CD14-positive monocyte (primary cell): ENCODE measurements at regions not wholly inside any gene's neighbourhood (a gene's known extent, or its start where the extent isn't known, plus 50 kb on each side); places are given as distances from the start of the nearest gene placed in this dataset.

ENCODE experiments used
- DNase-seq, 3 donors: peaks; one replicate each; pipeline ENCODE4 v3.0.0-alpha.2; 2011 to 2022
- H2AFZ ChIP-seq: 2 replicates; pipeline ENCODE4 v1.6.0; 2012; ENCODE audit warnings: mild to moderate bottlenecking, low read depth, low read length, inconsistent platforms; ENCODE audit not compliant: insufficient read depth, poor library complexity, severe bottlenecking
- H3K27ac ChIP-seq, 2 donors: 1 replicate in 1 of 2; 2 replicates in 1 of 2; pipeline ENCODE4 v1.5.1; 2012 to 2013; ENCODE audit warnings: low read length in 2 of 2, control low read depth in 1 of 2, inconsistent platforms in 1 of 2, low read depth in 1 of 2, mild to moderate bottlenecking in 1 of 2
- H3K27me3 ChIP-seq, 2 donors: one replicate each; pipeline versions ENCODE4 v1.6.0 to v1.6.1; 2011 to 2013; ENCODE audit warnings: low read length in 2 of 2; ENCODE audit not compliant: control insufficient read depth in 2 of 2, insufficient read depth in 2 of 2
- H3K36me3 ChIP-seq, 2 donors: replicated peaks in 1 of 2; 1 replicate in 1 of 2; 2 replicates in 1 of 2; pipeline versions ENCODE4 v1.5.1 to v1.6.1; 2012 to 2013; ENCODE audit warnings: low read length in 2 of 2, control low read depth in 1 of 2, inconsistent platforms in 1 of 2, mild to moderate bottlenecking in 1 of 2; ENCODE audit not compliant: insufficient read depth in 2 of 2, control insufficient read depth in 1 of 2
- H3K4me1 ChIP-seq, 2 donors: 1 replicate in 1 of 2; 2 replicates in 1 of 2; pipeline versions ENCODE4 v1.5.1 to v1.6.1; 2012 to 2013; ENCODE audit warnings: low read length in 2 of 2, control low read depth in 1 of 2, inconsistent platforms in 1 of 2, mild to moderate bottlenecking in 1 of 2, moderate library complexity in 1 of 2; ENCODE audit not compliant: insufficient read depth in 2 of 2, control insufficient read depth in 1 of 2
- H3K4me2 ChIP-seq: replicated peaks from 2 replicates; pipeline ENCODE3; 2012; ENCODE audit warnings: low read length, moderate library complexity, mild to moderate bottlenecking; ENCODE audit not compliant: poor library complexity, severe bottlenecking; ENCODE audit errors: extremely low read depth
- H3K4me3 ChIP-seq, 3 experiments: fragments of 200-600 bp in 1 of 3; sonication (generic) in 1 of 3; replicated peaks in 1 of 3; 1 replicate in 2 of 3; 2 replicates in 1 of 3; pipeline ENCODE4 v1.5.1; 2011 to 2013; ENCODE audit warnings: low read length in 3 of 3, mild to moderate bottlenecking in 3 of 3, control low read depth in 2 of 3, low read depth in 2 of 3, inconsistent platforms in 1 of 3, moderate library complexity in 1 of 3
- H3K79me2 ChIP-seq: 2 replicates; pipeline ENCODE4 v1.6.0; 2012; ENCODE audit warnings: mild to moderate bottlenecking, control low read depth, inconsistent platforms, low read length, moderate library complexity; ENCODE audit not compliant: insufficient read depth
- H3K9ac ChIP-seq: 2 replicates; pipeline ENCODE4 v1.6.0; 2017; ENCODE audit warnings: low read length, mild to moderate bottlenecking; ENCODE audit not compliant: insufficient read depth, poor library complexity, severe bottlenecking
- H3K9me3 ChIP-seq, 2 donors: replicated peaks in 1 of 2; 1 replicate in 1 of 2; 2 replicates in 1 of 2; pipeline versions ENCODE4 v1.5.1 to v1.6.1; 2012 to 2013; ENCODE audit warnings: low read length in 2 of 2, control low read depth in 1 of 2; ENCODE audit not compliant: control insufficient read depth in 1 of 2, insufficient read depth in 1 of 2
- H4K20me1 ChIP-seq: 2 replicates; pipeline ENCODE4 v1.6.0; 2012; ENCODE audit warnings: mild to moderate bottlenecking, low read length, control low read depth, moderate library complexity; ENCODE audit not compliant: insufficient read depth
- H3K27ac Mint-ChIP-seq, 7 donors: one replicate each; pipeline ENCODE4 v1.8.0; 2020; ENCODE audit warnings: mild to moderate bottlenecking in 7 of 7, mixed read lengths in 7 of 7, moderate library complexity in 6 of 7, inconsistent platforms in 2 of 7
- H3K27me3 Mint-ChIP-seq, 3 donors: one replicate each; pipeline ENCODE4 v1.8.0; 2021 to 2022; ENCODE audit warnings: low read depth in 3 of 3, mild to moderate bottlenecking in 3 of 3, mixed read lengths in 3 of 3, moderate library complexity in 3 of 3, inconsistent platforms in 1 of 3
- H3K36me3 Mint-ChIP-seq, 2 donors: one replicate each; pipeline ENCODE4 v1.8.0; 2020; ENCODE audit warnings: mixed read lengths in 2 of 2, inconsistent platforms in 1 of 2, mild to moderate bottlenecking in 1 of 2
- H3K4me1 Mint-ChIP-seq: one replicate; pipeline ENCODE4 v1.8.0; 2020; ENCODE audit warnings: mild to moderate bottlenecking, mixed read lengths
- H3K4me3 Mint-ChIP-seq, 2 donors: one replicate each; pipeline ENCODE4 v1.8.0; 2020; ENCODE audit warnings: mild to moderate bottlenecking in 2 of 2, mixed read lengths in 2 of 2, moderate library complexity in 1 of 2
- H3K9me3 Mint-ChIP-seq, 7 donors: one replicate each; pipeline ENCODE4 v1.8.0; 2020 to 2022; ENCODE audit warnings: mixed read lengths in 7 of 7, mild to moderate bottlenecking in 6 of 7, moderate library complexity in 6 of 7, inconsistent platforms in 2 of 7
- WGBS: methylation state at CpG from one replicate; pipeline ENCODE4 v1.1.5; 2013; ENCODE audit warnings: missing lambda C conversion rate; ENCODE audit not compliant: insufficient coverage; 5-methylcytosine and 5-hydroxymethylcytosine counted together
- intact Hi-C, 2 donors: fragments of 100-400 bp; cut with micrococcal nuclease; formaldehyde crosslinking; loops; one replicate each; pipeline versions ENCODE4 v1.15.0 to v1.15.1; 2023
- TF ChIP-seq, protein P1 (sequence below): fragments of 200-600 bp; IDR thresholded peaks from one replicate; pipeline ENCODE4 v1.8.0; 2022; ENCODE audit warnings: antibody characterized with exemption, mild to moderate bottlenecking

GRCh38 chr12:77372494-77372893, 307.1 kb upstream of the E2F7 start:
- no peak overlapping the region for H3K27ac Mint-ChIP-seq
- H3K4me3 Mint-ChIP-seq = no peak overlapping the region
- TF ChIP-seq, protein P1, sequence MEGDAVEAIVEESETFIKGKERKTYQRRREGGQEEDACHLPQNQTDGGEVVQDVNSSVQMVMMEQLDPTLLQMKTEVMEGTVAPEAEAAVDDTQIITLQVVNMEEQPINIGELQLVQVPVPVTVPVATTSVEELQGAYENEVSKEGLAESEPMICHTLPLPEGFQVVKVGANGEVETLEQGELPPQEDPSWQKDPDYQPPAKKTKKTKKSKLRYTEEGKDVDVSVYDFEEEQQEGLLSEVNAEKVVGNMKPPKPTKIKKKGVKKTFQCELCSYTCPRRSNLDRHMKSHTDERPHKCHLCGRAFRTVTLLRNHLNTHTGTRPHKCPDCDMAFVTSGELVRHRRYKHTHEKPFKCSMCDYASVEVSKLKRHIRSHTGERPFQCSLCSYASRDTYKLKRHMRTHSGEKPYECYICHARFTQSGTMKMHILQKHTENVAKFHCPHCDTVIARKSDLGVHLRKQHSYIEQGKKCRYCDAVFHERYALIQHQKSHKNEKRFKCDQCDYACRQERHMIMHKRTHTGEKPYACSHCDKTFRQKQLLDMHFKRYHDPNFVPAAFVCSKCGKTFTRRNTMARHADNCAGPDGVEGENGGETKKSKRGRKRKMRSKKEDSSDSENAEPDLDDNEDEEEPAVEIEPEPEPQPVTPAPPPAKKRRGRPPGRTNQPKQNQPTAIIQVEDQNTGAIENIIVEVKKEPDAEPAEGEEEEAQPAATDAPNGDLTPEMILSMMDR = no peak
- H3K4me3 ChIP-seq = no peak overlapping the region
- intact Hi-C loops = no loop called here
- H2AFZ ChIP-seq = no peak overlapping the region
- peaks cover under 1 to 7% of the 10 kb centered on the region in 2 donors for H3K4me1 ChIP-seq
- no peak overlapping the region for H3K4me2 ChIP-seq
- DNase-seq = no peak
- H3K9ac ChIP-seq = no peak overlapping the region
- no peaks in the 10 kb centered on the region for H3K27me3 ChIP-seq
- no peaks in the 10 kb centered on the region for H3K36me3 Mint-ChIP-seq
- H3K36me3 ChIP-seq = no peaks in the 10 kb centered on the region
- no peak overlapping the region for H3K27ac ChIP-seq
- no peaks in the 10 kb centered on the region for H3K9me3 ChIP-seq
- no peaks in the 10 kb centered on the region for H3K79me2 ChIP-seq
- peaks cover 0 to 6% (median 3%) of the 10 kb centered on the region in 7 donors for H3K9me3 Mint-ChIP-seq
- peaks cover 4% of the 10 kb centered on the region for H3K4me1 Mint-ChIP-seq
- no peaks in the 10 kb centered on the region for H3K27me3 Mint-ChIP-seq
- no peaks in the 10 kb centered on the region for H4K20me1 ChIP-seq
- WGBS = no CpG with 5 or more reads among the region's 1 CpG

GRCh38 chr12:77372026-77372425, 306.7 kb upstream of the E2F7 start:
- TF ChIP-seq, protein P1 = no peak
- intact Hi-C loops = no loop called here
- peaks cover 0 to 3% of the 10 kb centered on the region in 2 donors for H3K4me1 ChIP-seq
- Mint-ChIP-seq H3K9me3 (peaks cover 0 to 6% (median 3%) of the 10 kb centered on the region in 7 donors), H3K4me1 (peaks cover under 1% of the 10 kb centered on the region), H3K4me3 (no peak overlapping the region), H3K36me3 (no peaks in the 10 kb centered on the region), H3K27ac (no peak overlapping the region), H3K27me3 (no peaks in the 10 kb centered on the region)
- no peak overlapping the region for H3K27ac ChIP-seq
- no peak overlapping the region for H3K4me3 ChIP-seq
- H2AFZ ChIP-seq = no peak overlapping the region
- WGBS = no CpG with 5 or more reads among the region's 2 CpGs
- no peak overlapping the region for H3K9ac ChIP-seq
- no peaks in the 10 kb centered on the region for H4K20me1 ChIP-seq
- H3K4me2 ChIP-seq = no peak overlapping the region
- DNase-seq = no peak
- H3K79me2 ChIP-seq = no peaks in the 10 kb centered on the region
- no peaks in the 10 kb centered on the region for H3K36me3 ChIP-seq
- no peaks in the 10 kb centered on the region for H3K9me3 ChIP-seq
- H3K27me3 ChIP-seq = no peaks in the 10 kb centered on the region
